ENCODE measurements at regions not wholly inside any gene's neighbourhood (a gene's known extent, or its start where the extent isn't known, plus 50 kb on each side); places are given as distances from the start of the nearest gene placed in this dataset.

DNA sequence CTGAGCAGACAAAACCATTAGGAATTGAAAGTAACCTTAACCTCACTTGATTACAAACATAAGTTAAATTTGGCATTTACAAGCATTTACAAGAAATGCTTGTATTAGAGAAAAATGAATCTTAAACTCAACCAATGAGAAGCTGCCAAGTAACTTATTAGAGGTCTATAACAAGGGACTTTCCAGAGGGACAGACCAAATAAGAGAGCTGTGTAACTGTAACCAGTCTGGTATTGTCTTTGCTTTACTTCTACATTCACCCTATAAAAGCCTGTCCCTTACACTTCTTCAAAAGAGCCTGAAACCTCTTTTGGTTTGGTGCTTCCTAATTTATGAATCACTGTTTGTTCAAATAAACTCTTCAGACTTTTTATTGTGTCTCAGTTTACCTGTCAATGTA lies 450.0 kb upstream of the FAR2 start:
- TF ChIP-seq CTCF (IDR thresholded peaks at IDR 0.05; ENCODE audit: insufficient read depth, low read length) (no peak), REST (IDR thresholded peaks at IDR 0.05; ENCODE audit: insufficient replicate concordance, low read depth) (no peak), GABPA (IDR thresholded peaks at IDR 0.05; ENCODE audit: low read depth) (no peak), POLR2AphosphoS5 (IDR thresholded peaks at IDR 0.05; ENCODE audit: low read depth) (no peak), SPI1 (IDR thresholded peaks at IDR 0.05; ENCODE audit: borderline replicate concordance, low read depth) (no peak)

All from HL-60 (cell line).